C1 segment of cervical spinal cord (tissue), 14 donors: ENCODE measurements at regions not wholly inside any gene's neighbourhood (a gene's known extent, or its start where the extent isn't known, plus 50 kb on each side); places are given as distances from the start of the nearest gene placed in this dataset.
"Not testable (repeated sequence)": the region's sequence is repeated elsewhere in the genome, so short reads cannot be mapped to it uniquely, and the experiment has no call there.

Experiments
- DNase-seq, 14 donors: peaks; one replicate each; lab custom pipeline; 2025; lab: John Stamatoyannopoulos, UW

- DNase-seq, result no peak
Measured at GRCh38 chr6:27547157-27548075, 74.5 kb upstream of the ZNF184 start.

- no peak for DNase-seq
Measured at GRCh38 chr6:27546522-27546921, 73.6 kb upstream of the ZNF184 start.

- DNase-seq, result no peak
Measured at GRCh38 chr6:27545271-27546046, 72.6 kb upstream of the ZNF184 start.

GRCh38 chr6:27544612-27545260 lies 71.8 kb upstream of the ZNF184 start:
- no peak for DNase-seq

- DNase-seq, result not testable (repeated sequence)
Measured at GRCh38 chr6:27544135-27544534, 71.2 kb upstream of the ZNF184 start.

GRCh38 chr6:27542485-27542884 lies 69.6 kb upstream of the ZNF184 start:
- DNase-seq, result no peak

- DNase-seq, result no peak
Measured at GRCh38 chr6:27541933-27542297, 69.0 kb upstream of the ZNF184 start.

- no peak for DNase-seq
Measured at GRCh38 chr6:27541212-27541932, 68.5 kb upstream of the ZNF184 start.

- no peak for DNase-seq
Measured at GRCh38 chr6:27539551-27539950, 66.6 kb upstream of the ZNF184 start.

- DNase-seq, result no peak
Measured at GRCh38 chr6:27532820-27533538, 60.1 kb upstream of the ZNF184 start.

- DNase-seq, result no peak
Measured at GRCh38 chr6:27531772-27532459, 59.0 kb upstream of the ZNF184 start.

- not testable (repeated sequence) for DNase-seq
Measured at GRCh38 chr6:27529796-27530195, 56.9 kb upstream of the ZNF184 start.

GRCh38 chr6:27528714-27529113 lies 55.8 kb upstream of the ZNF184 start:
- no peak for DNase-seq
